Mammary epithelial cell (primary cell): ENCODE measurements at regions not wholly inside any gene's neighbourhood (a gene's known extent, or its start where the extent isn't known, plus 50 kb on each side); places are given as distances from the start of the nearest gene placed in this dataset.

Experiments used
- CTCF ChIP-seq, 2 donors: IDR thresholded peaks in 1 of 2; conservative IDR thresholded peaks in 1 of 2; 2 replicates each; pipeline ENCODE4 v1.5.1; 2011 to 2012; ENCODE audit warnings: inconsistent platforms in 2 of 2, low read length in 2 of 2, mild to moderate bottlenecking in 2 of 2, control low read depth in 1 of 2, low read depth in 1 of 2; ENCODE audit not compliant: insufficient read depth in 1 of 2; ENCODE audit errors: extremely low read depth in 1 of 2
- EZH2 ChIP-seq: IDR thresholded peaks from 2 replicates; pipeline ENCODE4 v1.6.1; 2012; ENCODE audit warnings: low read length, inconsistent platforms, borderline replicate concordance

GRCh38 chr10:3872712-3873329, 87.8 kb upstream of the KLF6 start:
- TF ChIP-seq CTCF (conservative IDR thresholded peaks at IDR 0.05 in 1 of 2, IDR thresholded peaks at IDR 0.05 in 1 of 2; ENCODE audit: extremely low read depth in 1 of 2, insufficient read depth in 1 of 2, low read depth in 1 of 2, low read length in 2 of 2) (no peak), EZH2 (no peak)
